ENCODE measurements at regions not wholly inside any gene's neighbourhood (a gene's known extent, or its start where the extent isn't known, plus 50 kb on each side); places are given as distances from the start of the nearest gene placed in this dataset.

GRCh38 chrX:75638332-75638731 is 115.5 kb upstream of the ZDHHC15 start:
- no peak for ATAC-seq
- no peak for TF ChIP-seq TSHZ2 (CRISPR knock-in tag; IDR thresholded peaks at IDR 0.05)
- no peak for TF ChIP-seq TCF4 (CRISPR knock-in tag; IDR thresholded peaks at IDR 0.05; ENCODE audit: borderline replicate concordance)
- TF ChIP-seq ESRRG (CRISPR knock-in tag; IDR thresholded peaks at IDR 0.05) = no peak
- no peak for TF ChIP-seq PPARA (CRISPR knock-in tag; IDR thresholded peaks at IDR 0.05; ENCODE audit: borderline replicate concordance)
- no peak for TF ChIP-seq GLIS3 (CRISPR knock-in tag; IDR thresholded peaks at IDR 0.05)
- no peak for TF ChIP-seq CSDC2 (CRISPR knock-in tag; IDR thresholded peaks at IDR 0.05)
- TF ChIP-seq ZC3H10 (CRISPR knock-in tag; IDR thresholded peaks at IDR 0.05) = no peak
- TF ChIP-seq ARNTL (CRISPR knock-in tag; IDR thresholded peaks at IDR 0.05; ENCODE audit: borderline replicate concordance, low read depth) = no peak
- TF ChIP-seq ZFP3 (CRISPR knock-in tag; IDR thresholded peaks at IDR 0.05) = no peak
- TF ChIP-seq, protein P1, sequence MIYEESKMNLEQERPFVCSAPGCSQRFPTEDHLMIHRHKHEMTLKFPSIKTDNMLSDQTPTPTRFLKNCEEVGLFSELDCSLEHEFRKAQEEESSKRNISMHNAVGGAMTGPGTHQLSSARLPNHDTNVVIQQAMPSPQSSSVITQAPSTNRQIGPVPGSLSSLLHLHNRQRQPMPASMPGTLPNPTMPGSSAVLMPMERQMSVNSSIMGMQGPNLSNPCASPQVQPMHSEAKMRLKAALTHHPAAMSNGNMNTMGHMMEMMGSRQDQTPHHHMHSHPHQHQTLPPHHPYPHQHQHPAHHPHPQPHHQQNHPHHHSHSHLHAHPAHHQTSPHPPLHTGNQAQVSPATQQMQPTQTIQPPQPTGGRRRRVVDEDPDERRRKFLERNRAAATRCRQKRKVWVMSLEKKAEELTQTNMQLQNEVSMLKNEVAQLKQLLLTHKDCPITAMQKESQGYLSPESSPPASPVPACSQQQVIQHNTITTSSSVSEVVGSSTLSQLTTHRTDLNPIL (CRISPR knock-in tag; IDR thresholded peaks at IDR 0.05; ENCODE audit: low read depth) = no peak
- TF ChIP-seq ZNF70 (CRISPR knock-in tag; IDR thresholded peaks at IDR 0.05) = no peak
- TF ChIP-seq SNAI2 (CRISPR knock-in tag; IDR thresholded peaks at IDR 0.05) = no peak
- TF ChIP-seq, protein P2, sequence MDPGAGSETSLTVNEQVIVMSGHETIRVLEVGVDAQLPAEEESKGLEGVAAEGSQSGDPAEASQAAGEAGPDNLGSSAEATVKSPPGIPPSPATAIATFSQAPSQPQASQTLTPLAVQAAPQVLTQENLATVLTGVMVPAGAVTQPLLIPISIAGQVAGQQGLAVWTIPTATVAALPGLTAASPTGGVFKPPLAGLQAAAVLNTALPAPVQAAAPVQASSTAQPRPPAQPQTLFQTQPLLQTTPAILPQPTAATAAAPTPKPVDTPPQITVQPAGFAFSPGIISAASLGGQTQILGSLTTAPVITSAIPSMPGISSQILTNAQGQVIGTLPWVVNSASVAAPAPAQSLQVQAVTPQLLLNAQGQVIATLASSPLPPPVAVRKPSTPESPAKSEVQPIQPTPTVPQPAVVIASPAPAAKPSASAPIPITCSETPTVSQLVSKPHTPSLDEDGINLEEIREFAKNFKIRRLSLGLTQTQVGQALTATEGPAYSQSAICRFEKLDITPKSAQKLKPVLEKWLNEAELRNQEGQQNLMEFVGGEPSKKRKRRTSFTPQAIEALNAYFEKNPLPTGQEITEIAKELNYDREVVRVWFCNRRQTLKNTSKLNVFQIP (CRISPR knock-in tag; IDR thresholded peaks at IDR 0.05; ENCODE audit: borderline replicate concordance, low read depth) = no peak
- no peak for TF ChIP-seq ISL1 (CRISPR knock-in tag; IDR thresholded peaks at IDR 0.05)
- TF ChIP-seq BACH2 (CRISPR knock-in tag; IDR thresholded peaks at IDR 0.05; ENCODE audit: borderline replicate concordance) = no peak

- ATAC-seq = no peak
These were observed 102.4 kb upstream of the ZDHHC15 start for GRCh38 chrX:75625232-75625631.

More at GRCh38 chrX:75625232-75625631, 102.4 kb upstream of the ZDHHC15 start:
- TF ChIP-seq PATZ1 (CRISPR knock-in tag; IDR thresholded peaks at IDR 0.05; ENCODE audit: borderline replicate concordance) (no peak), BACH2 (CRISPR knock-in tag; IDR thresholded peaks at IDR 0.05; ENCODE audit: borderline replicate concordance) (no peak), OSR1 (CRISPR knock-in tag; IDR thresholded peaks at IDR 0.05) (no peak), ARNTL (CRISPR knock-in tag; IDR thresholded peaks at IDR 0.05; ENCODE audit: borderline replicate concordance, low read depth) (no peak), ZNF8 (CRISPR knock-in tag; IDR thresholded peaks at IDR 0.05) (no peak), SNAI2 (CRISPR knock-in tag; IDR thresholded peaks at IDR 0.05) (no peak), ZNF70 (CRISPR knock-in tag; IDR thresholded peaks at IDR 0.05) (no peak), ZC3H10 (CRISPR knock-in tag; IDR thresholded peaks at IDR 0.05) (no peak), CSDC2 (CRISPR knock-in tag; IDR thresholded peaks at IDR 0.05) (no peak), ZNF565 (CRISPR knock-in tag; conservative IDR thresholded peaks at IDR 0.05; ENCODE audit: low read depth) (no peak), TCF4 (CRISPR knock-in tag; IDR thresholded peaks at IDR 0.05; ENCODE audit: borderline replicate concordance) (no peak), TSHZ2 (CRISPR knock-in tag; IDR thresholded peaks at IDR 0.05) (no peak)
- TF ChIP-seq, protein P2 (CRISPR knock-in tag; IDR thresholded peaks at IDR 0.05; ENCODE audit: borderline replicate concordance, low read depth) = no peak
- TF ChIP-seq, protein P1 (CRISPR knock-in tag; IDR thresholded peaks at IDR 0.05; ENCODE audit: low read depth) = no peak
